Smooth muscle cell (in vitro differentiated cells): ENCODE measurements at regions not wholly inside any gene's neighbourhood (a gene's known extent, or its start where the extent isn't known, plus 50 kb on each side); places are given as distances from the start of the nearest gene placed in this dataset.

Experiments
- DNase-seq: peaks from one replicate; lab custom pipeline; 2025; ENCODE audit not compliant: unreplicated experiment; lab: John Stamatoyannopoulos, UW
- H2AFZ ChIP-seq: fragments of 200-600 bp; sonication (generic); 2 replicates; pipeline ENCODE4 v1.6.0; 2016; ENCODE audit warnings: antibody characterized with exemption, low read depth, mild to moderate bottlenecking
- H3F3A ChIP-seq: fragments of 200-600 bp; sonication (generic); 2 replicates; pipeline ENCODE4 v1.6.0; 2017; ENCODE audit warnings: antibody characterized with exemption, low read depth
- H3K27ac ChIP-seq: fragments of 200-600 bp; sonication (generic); 2 replicates; pipeline ENCODE4 v1.5.1; 2016; ENCODE audit warnings: low read depth, mild to moderate bottlenecking
- H3K27me3 ChIP-seq: fragments of 200-600 bp; sonication (generic); 2 replicates; pipeline ENCODE4 v1.6.1; 2016; ENCODE audit warnings: low read depth, mild to moderate bottlenecking
- H3K36me3 ChIP-seq: fragments of 200-600 bp; sonication (generic); 2 replicates; pipeline ENCODE4 v1.5.1; 2016; ENCODE audit warnings: low read depth
- H3K4me1 ChIP-seq: fragments of 200-600 bp; sonication (generic); 2 replicates; pipeline ENCODE4 v1.5.1; 2016; ENCODE audit warnings: low read depth
- H3K4me2 ChIP-seq: fragments of 200-600 bp; sonication (generic); 2 replicates; pipeline ENCODE4 v1.6.0; 2016; ENCODE audit warnings: mild to moderate bottlenecking
- H3K4me3 ChIP-seq: fragments of 200-600 bp; sonication (generic); 2 replicates; pipeline ENCODE4 v1.5.1; 2016; ENCODE audit warnings: mild to moderate bottlenecking
- H3K79me2 ChIP-seq: fragments of 200-600 bp; sonication (generic); 2 replicates; pipeline ENCODE4 v1.6.0; 2016; ENCODE audit warnings: low read depth, mild to moderate bottlenecking
- H3K9ac ChIP-seq: fragments of 200-600 bp; sonication (generic); 2 replicates; pipeline ENCODE4 v1.6.0; 2016; ENCODE audit warnings: low read depth
- H3K9me3 ChIP-seq: fragments of 200-600 bp; sonication (generic); replicated peaks from 2 replicates; pipeline ENCODE4 v1.5.1; 2016; ENCODE audit warnings: low read depth
- H4K20me1 ChIP-seq: fragments of 200-600 bp; sonication (generic); 2 replicates; pipeline ENCODE4 v1.6.0; 2016; ENCODE audit warnings: low read depth
- CTCF ChIP-seq: fragments of 200-600 bp; sonication (generic); IDR thresholded peaks from 2 replicates; pipeline ENCODE4 v1.5.1; 2017; ENCODE audit warnings: borderline replicate concordance, mild to moderate bottlenecking, antibody characterized with exemption; ENCODE audit not compliant: insufficient read depth, poor library complexity, severe bottlenecking
- WGBS: methylation state at CpG from one replicate; pipeline ENCODE4 v1.1.7; 2016; ENCODE audit warnings: low lambda C conversion rate; 5-methylcytosine and 5-hydroxymethylcytosine counted together

- Histone ChIP-seq H3K9ac (no peak overlapping the region), H3K27ac (no peak overlapping the region), H3F3A (no peaks in the 10 kb centered on the region), H3K9me3 (no peaks in the 10 kb centered on the region), H3K4me1 (no peaks in the 10 kb centered on the region), H3K4me3 (no peak overlapping the region), H3K27me3 (no peaks in the 10 kb centered on the region), H3K36me3 (no peaks in the 10 kb centered on the region), H4K20me1 (no peaks in the 10 kb centered on the region), H3K79me2 (no peaks in the 10 kb centered on the region), H2AFZ (no peak overlapping the region), H3K4me2 (no peak overlapping the region)
- no peak for DNase-seq
- WGBS: 87% methylated on average over 4 of the region's 4 CpGs
- TF ChIP-seq CTCF: no peak
These were observed 310.6 kb downstream of the LMO7 start for GRCh38 chr13:75946536-75947284.

GRCh38 chr13:75945841-75946482, 309.8 kb downstream of the LMO7 start:
- no peaks in the 10 kb centered on the region for H3F3A ChIP-seq
- no peak overlapping the region for H3K27ac ChIP-seq
- no peaks in the 10 kb centered on the region for H3K36me3 ChIP-seq
- DNase-seq: no peak
- no peak overlapping the region for H3K4me3 ChIP-seq
- H3K9me3 ChIP-seq: no peaks in the 10 kb centered on the region
- WGBS: 95% methylated on average over 3 of the region's 3 CpGs
- no peaks in the 10 kb centered on the region for H3K79me2 ChIP-seq
- H3K4me2 ChIP-seq: no peak overlapping the region
- H3K27me3 ChIP-seq: no peaks in the 10 kb centered on the region
- H3K9ac ChIP-seq: no peak overlapping the region
- no peak overlapping the region for H2AFZ ChIP-seq
- H3K4me1 ChIP-seq: no peaks in the 10 kb centered on the region
- no peak for TF ChIP-seq CTCF
- H4K20me1 ChIP-seq: no peaks in the 10 kb centered on the region

- H4K20me1 ChIP-seq: no peaks in the 10 kb centered on the region
- H3K4me3 ChIP-seq: no peak overlapping the region
- no peak overlapping the region for H3K4me2 ChIP-seq
- no peaks in the 10 kb centered on the region for H3F3A ChIP-seq
- H3K79me2 ChIP-seq: no peaks in the 10 kb centered on the region
- 86% methylated on average over 2 of the region's 2 CpGs for WGBS
- H3K27ac ChIP-seq: no peak overlapping the region
- no peak for DNase-seq
- H3K9ac ChIP-seq: no peak overlapping the region
- H3K27me3 ChIP-seq: no peaks in the 10 kb centered on the region
- TF ChIP-seq CTCF: no peak
- no peak overlapping the region for H2AFZ ChIP-seq
- H3K4me1 ChIP-seq: no peaks in the 10 kb centered on the region
- no peaks in the 10 kb centered on the region for H3K9me3 ChIP-seq
- H3K36me3 ChIP-seq: no peaks in the 10 kb centered on the region
These were observed 302.9 kb downstream of the LMO7 start for GRCh38 chr13:75938811-75939560.
